K562 (cell line): ENCODE measurements at regions not wholly inside any gene's neighbourhood (a gene's known extent, or its start where the extent isn't known, plus 50 kb on each side); places are given as distances from the start of the nearest gene placed in this dataset.
A peak's percentile ranks its signal among the peaks of the same experiment; 100 is the strongest.

ENCODE experiments used
- ATAC-seq: fragments of 200-7000 bp; cut with Tn5 transposase; 3 replicates; pipeline ENCODE4 v1.9.1; 2020; ENCODE audit warnings: moderate library complexity
- BruUV-seq: library from RNA; stranded (reverse); fragments of 400-500 nt; replicated peaks from 2 replicates; lab custom pipeline; 2021; lab: Mats Ljungman, UMichigan
- CTCF ChIA-PET: fragments of 300-600 bp; formaldehyde crosslinking; extraction: SDS; loops from one replicate; lab custom pipeline; 2021; ENCODE audit warnings: low intra/inter-chr PET ratio; lab: Yijun Ruan, JAX
- POLR2A ChIA-PET: fragments of 300-600, 350-650 bp; sonication (Branson Sonifier 250); formaldehyde crosslinking; extraction: SDS; loops from one replicate; lab custom pipeline; 2021; ENCODE audit warnings: antibody characterized with exemption, inconsistent platforms; lab: Yijun Ruan, JAX
- DNase-seq, 4 experiments: peaks; one replicate each; pipeline versions ENCODE4 v3.0.0 to v3.0.0-alpha.2; 2011 to 2018; ENCODE audit warnings: low spot score in 3 of 4, mixed read lengths in 3 of 4; ENCODE audit errors: extremely low read depth in 1 of 4
- FAIRE-seq: peaks from 2 replicates; lab custom pipeline; 2011; peaks lifted over from hg19 to GRCh38; lab: Jason Lieb, UNC
- H2AFZ ChIP-seq: 2 replicates; pipeline ENCODE4 v1.6.0; 2011; ENCODE audit warnings: low read depth, low read length, control low read depth, inconsistent platforms
- H3K27ac ChIP-seq: fragments of 200-600 bp; 3 replicates; pipeline ENCODE4 v1.8.0; 2011; ENCODE audit warnings: low read depth, mild to moderate bottlenecking, control low read depth, inconsistent platforms, low read length, moderate library complexity, mixed read lengths; ENCODE audit errors: extremely low read depth
- H3K27me3 ChIP-seq, 2 experiments: fragments of 300-600 bp in 1 of 2; 2 replicates in 1 of 2; 3 replicates in 1 of 2; pipeline versions ENCODE4 v1.6.0 to v1.8.0; 2011; ENCODE audit warnings: inconsistent platforms in 2 of 2, low read length in 2 of 2, mild to moderate bottlenecking in 1 of 2, mixed read lengths in 1 of 2, moderate library complexity in 1 of 2; ENCODE audit not compliant: control insufficient read depth in 2 of 2, insufficient read depth in 2 of 2
- H3K36me3 ChIP-seq: fragments of 300-600 bp; 3 replicates; pipeline ENCODE4 v1.8.0; 2011; ENCODE audit warnings: mild to moderate bottlenecking, low read length, inconsistent platforms; ENCODE audit not compliant: control insufficient read depth, insufficient read depth
- H3K4me1 ChIP-seq, 2 experiments: fragments of 200-600 bp in 1 of 2; replicated peaks in 1 of 2; 2 replicates in 1 of 2; 3 replicates in 1 of 2; pipeline versions ENCODE4 v1.5.1 to v1.8.0; 2011; ENCODE audit warnings: inconsistent platforms in 2 of 2, low read length in 2 of 2, mild to moderate bottlenecking in 1 of 2, mixed read lengths in 1 of 2, moderate library complexity in 1 of 2; ENCODE audit not compliant: control insufficient read depth in 2 of 2, insufficient read depth in 2 of 2
- H3K4me2 ChIP-seq: 2 replicates; pipeline ENCODE4 v1.6.1; 2011; ENCODE audit warnings: low read length, control low read depth, inconsistent platforms, mixed read lengths; ENCODE audit not compliant: insufficient read depth
- H3K4me3 ChIP-seq: fragments of 200-600 bp; sonication (generic), shearing (Covaris generic); 2 replicates; pipeline ENCODE4 v1.5.1; 2016; ENCODE audit warnings: control low read depth, inconsistent platforms
- H3K79me2 ChIP-seq: fragments of 200-600 bp; 3 replicates; pipeline ENCODE4 v1.8.0; 2011; ENCODE audit warnings: low read length, inconsistent platforms; ENCODE audit not compliant: control insufficient read depth, insufficient read depth
- H3K9ac ChIP-seq, 2 experiments: 2 replicates each; pipeline versions ENCODE4 v1.6.0 to v1.6.1; 2011; ENCODE audit warnings: low read depth in 2 of 2, low read length in 2 of 2, control low read depth in 1 of 2, inconsistent platforms in 1 of 2, mild to moderate bottlenecking in 1 of 2, mixed read lengths in 1 of 2; ENCODE audit not compliant: insufficient read depth in 1 of 2
- H3K9me1 ChIP-seq: one replicate; pipeline ENCODE4 v1.6.0; 2011; ENCODE audit warnings: inconsistent platforms, mild to moderate bottlenecking, low read length, moderate library complexity; ENCODE audit not compliant: control insufficient read depth, insufficient read depth
- H3K9me3 ChIP-seq: replicated peaks from 2 replicates; pipeline ENCODE4 v1.5.1; 2011; ENCODE audit warnings: low read depth, low read length, inconsistent platforms; ENCODE audit not compliant: control insufficient read depth, insufficient read depth
- H4K20me1 ChIP-seq: replicated peaks from 2 replicates; pipeline ENCODE4 v1.6.1; 2011; ENCODE audit warnings: low read length, inconsistent platforms, mixed read lengths; ENCODE audit not compliant: control insufficient read depth, insufficient read depth
- ARID1B ChIP-seq: fragments of 450-650 bp; IDR thresholded peaks from 2 replicates; pipeline ENCODE4 v1.6.1; 2016; ENCODE audit warnings: antibody characterized with exemption, mild to moderate bottlenecking, inconsistent platforms
- BRF2 ChIP-seq: IDR thresholded peaks from 3 replicates; pipeline ENCODE4 v1.6.1; 2011; ENCODE audit warnings: borderline replicate concordance, mild to moderate bottlenecking; ENCODE audit not compliant: insufficient read length, insufficient read depth
- KDM2B ChIP-seq: fragments of 250-450 bp; sonication (Bioruptor Pico); IDR thresholded peaks from 2 replicates; pipeline ENCODE4 v1.8.0; 2021; ENCODE audit warnings: mild to moderate bottlenecking, moderate library complexity
- MNT ChIP-seq, 2 experiments: fragments of 450-650 bp; conservative IDR thresholded peaks; 2 replicates each; pipeline ENCODE4 v1.6.1; 2017; ENCODE audit warnings: mild to moderate bottlenecking in 2 of 2, moderate library complexity in 2 of 2
- SRSF1 ChIP-seq: fragments of 200-400 bp; formaldehyde crosslinking; IDR thresholded peaks from 2 replicates; pipeline ENCODE4 v1.6.1; 2017; ENCODE audit warnings: mild to moderate bottlenecking, low read depth, low read length, moderate library complexity
- ZBTB8A ChIP-seq: fragments of 450-650 bp; IDR thresholded peaks from 2 replicates; pipeline ENCODE4 v1.6.1; 2018; ENCODE audit warnings: mild to moderate bottlenecking, moderate library complexity; ENCODE audit not compliant: partially characterized antibody
- ZNF263 ChIP-seq: sonication (generic); formaldehyde crosslinking; IDR thresholded peaks from 2 replicates; pipeline ENCODE4 v1.8.0; 2022; ENCODE audit warnings: mild to moderate bottlenecking, missing genetic modification reagents, borderline replicate concordance
- ZNF518B ChIP-seq: fragments of 250-450 bp; sonication (Bioruptor Pico); IDR thresholded peaks from 2 replicates; pipeline ENCODE4 v1.5.0; 2021; ENCODE audit warnings: mild to moderate bottlenecking, moderate library complexity
- WGBS: fragments of 100-300 bp; shearing (Covaris generic); methylation state at CpG from one replicate; pipeline ENCODE4 v1.1.6; 2016; ENCODE audit warnings: low coverage, mixed read lengths; ENCODE audit not compliant: insufficient coverage; ENCODE audit errors: missing lambda C conversion rate; 5-methylcytosine and 5-hydroxymethylcytosine counted together
- in situ Hi-C: fragments of 300-500 bp; cut with MboI; formaldehyde crosslinking; loops from 4 replicates; pipeline ENCODE4 v1.15.0; 2018; ENCODE audit warnings: inconsistent platforms, mixed read lengths
- intact Hi-C: fragments of 100-400 bp; cut with micrococcal nuclease; formaldehyde crosslinking; loops from 2 replicates; pipeline ENCODE4 v1.14.2; 2022

- intact Hi-C loops (loop anchor here (1.0 to 5.0 kb wide), 4 partner anchors 48 to 136 kb away; partner anchors contain the start of gene USP2), in situ Hi-C loops (loop anchor here (5.0 kb wide), 1 partner anchor 118 kb away; no protein-coding TSS in a partner anchor)
- H3K4me1 ChIP-seq, result peaks cover 5 to 11% of the 10 kb centered on the region in 2 experiments; a peak in 4 of 5 replicates
- H3K4me2 ChIP-seq, result peak overlapping the region; percentile 40; the same call in 1 of the 2 replicates
- no peak overlapping the region; the same call in 2 of the 3 replicates for H3K27ac ChIP-seq
- POLR2A ChIA-PET, result interaction anchor here (0.6 to 1.4 kb wide), 11 partner anchors 13 to 317 kb away, joined by 3 to 6 read pairs (median 3); no protein-coding TSS in a partner anchor
- peak; percentile 89 for ATAC-seq
- H3K27me3 ChIP-seq, result 0 out of 5 replicates have a peak, but pooled peaks cover 0 to 9% of the 10 kb centered on the region in 2 experiments
- no peaks in the 10 kb centered on the region for H3K79me2 ChIP-seq
- FAIRE-seq, result peak; percentile 84
- 21% methylated on average over 9 of the region's 9 CpGs for WGBS
- 0 out of 2 replicates have a peak, but pooled peaks cover 2% of the 10 kb centered on the region for H4K20me1 ChIP-seq
- no peak overlapping the region for H3K9ac ChIP-seq
- DNase-seq, result peak; percentile 71 to 80 (median 74)
- CTCF ChIA-PET, result interaction anchor here (0.8 to 3.6 kb wide), 9 partner anchors 10 to 151 kb away, joined by 3 to 51 read pairs (median 5); partner anchors contain the start of gene USP2
- H3K9me3 ChIP-seq, result no peaks in the 10 kb centered on the region
- H3K9me1 ChIP-seq, result no peaks in the 10 kb centered on the region
- H3K4me3 ChIP-seq, result no peak overlapping the region
- no TSS peak for BruUV-seq
- no peak overlapping the region for H2AFZ ChIP-seq
- H3K36me3 ChIP-seq, result no peaks in the 10 kb centered on the region
- no peak for TF ChIP-seq KDM2B (CRISPR knock-in tag)
- TF ChIP-seq ARID1B, result no peak
- no peak for TF ChIP-seq BRF2
- no peak for TF ChIP-seq ZNF518B (CRISPR knock-in tag)
- no peak for TF ChIP-seq ZBTB8A
- TF ChIP-seq SRSF1, result no peak
- TF ChIP-seq MNT (conservative IDR thresholded peaks at IDR 0.05), result no peak
- no peak; the same call in 1 of the 2 replicates for TF ChIP-seq ZNF263 (CRISPR knock-in tag)
Observed at GRCh38 chr11:119474682-119475596, 52.0 kb upstream of the THY1 start.
